M059J (cell line): ENCODE measurements at regions not wholly inside any gene's neighbourhood (a gene's known extent, or its start where the extent isn't known, plus 50 kb on each side); places are given as distances from the start of the nearest gene placed in this dataset.

Source experiments
- DNase-seq: peaks from one replicate; pipeline ENCODE4 v3.0.0-alpha.2; 2012; ENCODE audit warnings: low read depth

- no peak for DNase-seq
Observed at GRCh38 chr22:22076361-22076760, 93.8 kb upstream of the TOP3B start.

- DNase-seq: no peak
Observed at GRCh38 chr22:22075382-22076163, 93.0 kb upstream of the TOP3B start.

- DNase-seq: no peak
Observed at GRCh38 chr22:22074634-22075381, 92.2 kb upstream of the TOP3B start.

- no peak for DNase-seq
Observed at GRCh38 chr22:22073769-22074561, 91.4 kb upstream of the TOP3B start.

- no peak for DNase-seq
Observed at GRCh38 chr22:22072169-22072836, 89.7 kb upstream of the TOP3B start.

- no peak for DNase-seq
Observed at GRCh38 chr22:22071455-22071854, 88.9 kb upstream of the TOP3B start.

GRCh38 chr22:22070371-22070824, 87.8 kb upstream of the TOP3B start:
- DNase-seq: no peak

- no peak for DNase-seq
Observed at GRCh38 chr22:22069450-22070370, 87.1 kb upstream of the TOP3B start.

GRCh38 chr22:22068657-22069056, 86.1 kb upstream of the TOP3B start:
- no peak for DNase-seq

GRCh38 chr22:22068025-22068424, 85.4 kb upstream of the TOP3B start:
- no peak for DNase-seq

- no peak for DNase-seq
Observed at GRCh38 chr22:22067192-22067591, 84.6 kb upstream of the TOP3B start.

GRCh38 chr22:22064580-22064979, 82.0 kb upstream of the TOP3B start:
- no peak for DNase-seq

GRCh38 chr22:22062306-22062793, 79.8 kb upstream of the TOP3B start:
- no peak for DNase-seq

- DNase-seq: no peak
Observed at GRCh38 chr22:22061085-22062077, 78.8 kb upstream of the TOP3B start.

GRCh38 chr22:22060200-22061084, 77.9 kb upstream of the TOP3B start:
- DNase-seq: peak; percentile 16

GRCh38 chr22:22059291-22060002, 76.9 kb upstream of the TOP3B start:
- no peak for DNase-seq

- no peak for DNase-seq
Observed at GRCh38 chr22:22058633-22059290, 76.2 kb upstream of the TOP3B start.
